Neural cell (in vitro differentiated cells): ENCODE measurements at regions not wholly inside any gene's neighbourhood (a gene's known extent, or its start where the extent isn't known, plus 50 kb on each side); places are given as distances from the start of the nearest gene placed in this dataset.

Source experiments
- CTCF ChIP-seq: fragments of 450-650 bp; IDR thresholded peaks from 2 replicates; pipeline ENCODE4 v1.5.1; 2014; ENCODE audit warnings: antibody characterized with exemption, mild to moderate bottlenecking, moderate library complexity; ENCODE audit not compliant: poor library complexity, severe bottlenecking
- EP300 ChIP-seq: fragments of 450-650 bp; conservative IDR thresholded peaks from 2 replicates; pipeline ENCODE4 v1.6.1; 2014; ENCODE audit warnings: antibody characterized with exemption, mild to moderate bottlenecking, moderate library complexity; ENCODE audit not compliant: poor library complexity, severe bottlenecking
- EZH2 ChIP-seq: fragments of 200-600, 300-800 bp; shearing (Covaris generic), sonication (generic); IDR thresholded peaks from 2 replicates; pipeline ENCODE4 v1.6.1; 2014; ENCODE audit warnings: antibody characterized with exemption, low read length, borderline replicate concordance, mild to moderate bottlenecking; ENCODE audit not compliant: insufficient read depth, poor library complexity, severe bottlenecking
- TAF1 ChIP-seq: IDR thresholded peaks from 2 replicates; pipeline ENCODE4 v1.6.1; 2012; ENCODE audit warnings: low read depth

DNA sequence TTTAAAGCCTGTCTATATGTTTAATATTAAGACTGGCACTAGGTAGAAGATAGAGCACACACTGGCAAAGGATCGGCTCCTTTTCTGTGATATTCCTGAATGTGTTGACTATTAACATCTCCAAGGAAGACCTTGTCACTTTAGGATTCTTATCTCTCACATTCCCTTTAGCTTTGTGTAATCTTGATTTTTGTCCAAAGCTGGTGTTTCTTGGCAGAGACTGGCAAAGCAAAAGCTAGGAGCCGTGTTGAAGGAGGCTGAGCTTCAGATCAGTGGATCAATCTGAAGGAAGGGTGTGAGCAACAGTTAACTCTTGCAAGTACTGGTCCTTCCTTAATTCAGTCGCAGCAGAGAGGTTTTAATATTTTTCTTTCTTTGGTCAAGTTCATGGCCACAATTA lies 830.4 kb upstream of the ZNF608 start:
- TF ChIP-seq TAF1 (no peak), CTCF (no peak), EZH2 (no peak), EP300 (no peak)
